ENCODE measurements at regions not wholly inside any gene's neighbourhood (a gene's known extent, or its start where the extent isn't known, plus 50 kb on each side); places are given as distances from the start of the nearest gene placed in this dataset.

DNA sequence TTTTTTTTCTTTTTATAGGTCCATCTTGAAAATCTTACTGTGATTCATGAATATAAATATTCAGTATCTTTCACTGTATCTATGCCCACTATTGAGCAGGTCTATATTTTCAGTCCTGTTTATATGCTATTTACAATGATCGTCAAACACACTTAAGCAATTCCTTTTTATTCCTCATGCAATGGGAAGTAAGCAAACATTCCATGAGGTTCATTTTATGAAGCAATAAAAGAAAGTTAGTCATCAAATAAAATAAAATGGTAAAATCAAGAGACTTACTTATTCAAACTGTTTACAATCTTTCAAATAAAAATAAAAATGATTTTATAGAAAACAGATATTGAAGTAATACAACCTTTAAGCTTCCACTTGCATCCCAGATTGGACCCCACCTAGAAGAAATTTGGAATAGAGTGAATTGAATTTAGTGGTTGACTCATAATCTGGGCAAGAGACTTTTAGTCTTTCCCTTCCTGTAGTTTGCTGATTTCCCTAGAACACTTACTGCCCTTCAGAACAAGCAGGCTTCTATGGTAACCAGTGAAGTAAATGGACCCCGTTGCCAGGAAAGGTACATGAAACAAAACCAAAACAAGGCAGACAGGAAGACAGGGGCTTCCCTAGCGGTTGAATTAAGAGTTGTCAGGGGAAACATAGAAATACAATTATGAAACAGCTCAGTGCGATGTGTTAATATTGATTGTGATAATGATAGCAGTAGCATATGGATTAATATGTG lies 241.0 kb upstream of the ATP2B1 start:
- TF ChIP-seq, protein P1, sequence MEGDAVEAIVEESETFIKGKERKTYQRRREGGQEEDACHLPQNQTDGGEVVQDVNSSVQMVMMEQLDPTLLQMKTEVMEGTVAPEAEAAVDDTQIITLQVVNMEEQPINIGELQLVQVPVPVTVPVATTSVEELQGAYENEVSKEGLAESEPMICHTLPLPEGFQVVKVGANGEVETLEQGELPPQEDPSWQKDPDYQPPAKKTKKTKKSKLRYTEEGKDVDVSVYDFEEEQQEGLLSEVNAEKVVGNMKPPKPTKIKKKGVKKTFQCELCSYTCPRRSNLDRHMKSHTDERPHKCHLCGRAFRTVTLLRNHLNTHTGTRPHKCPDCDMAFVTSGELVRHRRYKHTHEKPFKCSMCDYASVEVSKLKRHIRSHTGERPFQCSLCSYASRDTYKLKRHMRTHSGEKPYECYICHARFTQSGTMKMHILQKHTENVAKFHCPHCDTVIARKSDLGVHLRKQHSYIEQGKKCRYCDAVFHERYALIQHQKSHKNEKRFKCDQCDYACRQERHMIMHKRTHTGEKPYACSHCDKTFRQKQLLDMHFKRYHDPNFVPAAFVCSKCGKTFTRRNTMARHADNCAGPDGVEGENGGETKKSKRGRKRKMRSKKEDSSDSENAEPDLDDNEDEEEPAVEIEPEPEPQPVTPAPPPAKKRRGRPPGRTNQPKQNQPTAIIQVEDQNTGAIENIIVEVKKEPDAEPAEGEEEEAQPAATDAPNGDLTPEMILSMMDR (IDR thresholded peaks at IDR 0.05): no peak
- TF ChIP-seq POLR2A (IDR thresholded peaks at IDR 0.05): no peak
- intact Hi-C loops (cut with DNase I; ENCODE audit: low total_unique reads): no loop called here
- H3K4me3 ChIP-seq (ENCODE audit: low read depth, poor library complexity, severe bottlenecking): no peak overlapping the region
- 23 to 32% methylated on average over 4 of the region's 4 CpGs for WGBS, 2 donors
- DNase-seq (ENCODE audit: low spot score in 2 of 2): no peak

DNA sequence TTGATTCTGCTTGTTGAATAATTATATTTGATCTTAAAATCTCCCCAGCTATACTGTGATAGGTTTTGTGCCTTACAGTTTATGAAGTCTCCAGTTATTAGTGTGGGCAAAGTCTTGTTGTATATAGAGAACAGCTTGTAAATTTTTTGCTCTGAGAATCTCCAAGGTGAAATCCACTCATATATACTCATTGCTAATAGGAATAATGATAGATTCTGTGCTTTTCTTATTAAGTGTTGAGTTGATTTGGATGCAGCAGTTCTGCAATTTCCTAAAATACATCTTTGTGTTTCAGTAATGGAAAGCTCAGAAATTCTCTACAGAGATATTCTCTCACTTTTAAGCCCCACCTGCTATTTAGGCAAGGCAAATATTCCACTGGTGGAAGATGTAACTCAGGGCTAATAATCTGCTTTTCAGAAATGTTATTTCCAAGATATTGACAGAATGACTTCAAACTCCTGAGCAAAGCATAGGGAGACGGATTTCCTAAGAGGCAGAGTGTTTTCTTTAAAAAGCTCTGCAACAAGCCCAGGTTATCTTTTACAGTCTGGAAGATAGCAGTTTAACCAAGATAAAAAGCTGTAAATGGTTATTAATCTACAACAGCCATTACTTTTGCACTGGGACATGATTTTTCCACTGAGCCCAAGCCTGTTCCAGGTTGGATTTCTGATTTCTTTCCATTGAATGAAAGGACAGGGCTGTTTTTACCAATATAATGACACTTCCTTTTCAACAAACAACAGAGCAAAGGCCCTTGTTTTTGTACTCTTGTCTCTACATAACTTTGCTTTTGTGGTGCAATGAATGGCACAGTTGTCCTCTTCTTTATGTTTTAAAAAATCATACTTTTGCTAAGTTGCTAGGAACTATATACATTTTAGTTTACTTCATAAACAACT lies 239.9 kb upstream of the ATP2B1 start:
- WGBS, 2 donors: 79 to 97% methylated on average over 1 of the region's 1 CpG
- intact Hi-C loops (cut with DNase I; ENCODE audit: low total_unique reads): no loop called here
- TF ChIP-seq POLR2A (IDR thresholded peaks at IDR 0.05): no peak
- TF ChIP-seq, protein P1 (IDR thresholded peaks at IDR 0.05): no peak

DNA sequence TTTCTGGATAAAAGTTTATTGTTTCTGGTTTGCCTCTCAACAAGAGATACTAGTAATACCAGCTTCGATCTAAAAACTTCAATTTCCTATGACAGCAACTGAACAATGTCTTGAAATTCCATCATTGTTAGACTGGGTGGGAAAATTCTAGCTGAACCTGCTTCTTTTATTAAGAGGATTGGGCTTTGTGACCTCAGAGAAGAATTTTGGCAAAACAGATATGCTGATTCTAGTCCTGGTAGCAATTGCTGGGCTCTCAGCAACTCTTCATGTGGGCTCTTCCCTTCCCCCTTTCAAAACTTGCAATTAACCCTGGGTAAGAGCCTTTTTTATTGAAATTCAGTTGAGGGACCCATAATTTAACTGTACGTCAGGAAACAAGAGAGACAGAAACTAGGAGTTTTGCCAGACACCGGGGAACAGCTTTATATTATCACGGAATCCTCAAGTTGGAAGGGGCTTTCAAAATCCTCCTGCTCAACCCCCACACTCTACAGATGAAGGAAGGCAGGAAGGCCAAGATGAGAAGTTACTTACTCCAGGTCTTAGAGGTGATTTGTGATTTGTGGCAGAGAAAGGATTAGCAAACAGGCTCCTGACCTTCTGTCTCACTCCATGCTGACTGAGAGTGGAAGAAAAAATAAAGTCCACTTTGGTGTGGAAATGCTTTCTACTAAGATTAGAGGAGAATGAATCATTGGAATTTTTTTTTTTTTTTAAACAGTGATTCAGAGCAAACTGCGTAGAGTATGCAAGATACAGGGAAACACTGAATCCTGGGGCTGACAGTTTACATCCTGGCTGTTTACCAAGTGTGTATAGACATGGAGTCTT lies 239.0 kb upstream of the ATP2B1 start:
- intact Hi-C loops (cut with DNase I; ENCODE audit: low total_unique reads): no loop called here
- H3K4me3 ChIP-seq (ENCODE audit: low read depth, poor library complexity, severe bottlenecking): no peak overlapping the region
- DNase-seq (ENCODE audit: low spot score in 2 of 2): no peak
- no peak for TF ChIP-seq POLR2A (IDR thresholded peaks at IDR 0.05)
- TF ChIP-seq, protein P1 (IDR thresholded peaks at IDR 0.05): no peak
- 43 to 47% methylated on average over 5 of the region's 5 CpGs for whole genome bisulfite sequencing, 2 donors

More for the DNA sequence above, 239.9 kb upstream of the ATP2B1 start:
- no peak overlapping the region for H3K4me3 ChIP-seq (ENCODE audit: low read depth, poor library complexity, severe bottlenecking)
- no peak for DNase-seq (ENCODE audit: low spot score in 2 of 2)

DNA sequence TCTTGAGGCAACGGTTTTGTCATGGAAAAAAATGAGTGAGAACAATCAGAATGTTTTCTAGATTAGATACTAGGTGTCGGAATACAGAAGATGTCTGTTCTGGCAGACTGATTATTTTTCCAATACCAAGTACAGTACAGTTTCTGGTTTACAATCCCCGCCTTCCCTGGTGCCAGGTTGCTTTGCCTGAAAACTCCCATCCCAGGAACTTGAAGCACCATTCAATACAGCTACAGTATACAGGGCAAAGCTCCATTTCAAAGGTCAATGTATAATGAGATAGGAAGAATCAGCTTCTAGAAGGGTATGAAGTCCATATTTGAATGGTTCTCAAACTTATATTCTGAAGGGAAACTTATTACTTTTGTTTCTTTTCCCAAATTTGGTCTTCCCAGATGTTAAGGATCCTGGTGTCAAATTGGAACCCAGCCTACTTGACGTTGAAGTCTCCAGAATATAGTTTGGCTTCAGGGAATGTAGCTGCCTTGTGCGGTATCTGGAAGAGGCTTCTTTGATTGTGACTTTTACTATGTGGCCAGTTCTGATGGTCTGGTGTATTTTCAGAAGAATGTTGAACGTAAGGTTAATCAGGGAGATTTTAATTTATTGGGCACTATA lies 238.0 kb upstream of the ATP2B1 start:
- intact Hi-C loops (cut with DNase I; ENCODE audit: low total_unique reads): no loop called here
- no peak for DNase-seq (ENCODE audit: low spot score in 2 of 2)
- no peak overlapping the region for H3K4me3 ChIP-seq (ENCODE audit: low read depth, poor library complexity, severe bottlenecking)
- TF ChIP-seq, protein P1 (IDR thresholded peaks at IDR 0.05): no peak
- no peak for TF ChIP-seq POLR2A (IDR thresholded peaks at IDR 0.05)
- 88 to 91% methylated on average over 6 of the region's 6 CpGs for WGBS, 2 donors

DNA sequence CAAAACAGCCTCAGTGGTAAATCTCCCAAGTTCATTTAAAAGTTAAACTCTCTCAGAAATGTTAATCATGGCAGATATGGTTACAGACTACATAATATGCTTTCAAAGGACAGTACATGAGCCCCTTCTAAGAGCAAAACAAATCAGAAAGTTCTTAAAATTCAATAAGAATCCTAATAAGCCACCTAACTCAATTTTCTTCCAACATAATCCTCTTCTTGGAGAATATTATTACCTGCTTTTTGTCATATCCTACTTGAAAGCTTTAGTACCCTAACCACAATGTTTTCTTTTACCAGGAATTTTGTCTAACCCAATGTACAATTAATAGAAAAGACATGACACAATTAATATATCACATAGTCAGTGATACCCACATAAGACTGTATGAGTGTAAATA lies 236.5 kb upstream of the ATP2B1 start:
- DNase-seq (ENCODE audit: low spot score in 2 of 2): no peak
- H3K4me3 ChIP-seq (ENCODE audit: low read depth, poor library complexity, severe bottlenecking): no peak overlapping the region
- intact Hi-C loops (cut with DNase I; ENCODE audit: low total_unique reads): no loop called here
- no peak for TF ChIP-seq POLR2A (IDR thresholded peaks at IDR 0.05)
- TF ChIP-seq, protein P1 (IDR thresholded peaks at IDR 0.05): no peak
